OCI-LY1 (cell line): ENCODE measurements at regions not wholly inside any gene's neighbourhood (a gene's known extent, or its start where the extent isn't known, plus 50 kb on each side); places are given as distances from the start of the nearest gene placed in this dataset.

Experiments
- H2AFZ ChIP-seq: fragments of 200-600 bp; sonication (generic), shearing (Covaris generic); 2 replicates; pipeline ENCODE4 v1.6.0; 2014; ENCODE audit warnings: antibody characterized with exemption, mild to moderate bottlenecking, low read length
- H3F3A ChIP-seq: fragments of 200-600 bp; sonication (generic), shearing (Covaris generic); 2 replicates; pipeline ENCODE4 v1.6.0; 2014; ENCODE audit warnings: mild to moderate bottlenecking, antibody characterized with exemption, low read length, moderate library complexity; ENCODE audit not compliant: insufficient read depth
- H3K27ac ChIP-seq: fragments of 200-600 bp; sonication (generic); 2 replicates; pipeline ENCODE4 v1.5.1; 2014; ENCODE audit warnings: low read length, mixed run types, mild to moderate bottlenecking, low read depth; ENCODE audit not compliant: poor library complexity, severe bottlenecking
- H3K27me3 ChIP-seq: fragments of 200-600 bp; sonication (generic); 2 replicates; pipeline ENCODE4 v1.6.0; 2014; ENCODE audit warnings: antibody characterized with exemption, mild to moderate bottlenecking, low read length, moderate library complexity; ENCODE audit not compliant: insufficient read depth
- H3K36me3 ChIP-seq: fragments of 200-600 bp; sonication (generic); 2 replicates; pipeline ENCODE4 v1.6.1; 2014; ENCODE audit warnings: mild to moderate bottlenecking, antibody characterized with exemption, low read length, moderate library complexity, mixed read lengths; ENCODE audit not compliant: insufficient read depth
- H3K4me1 ChIP-seq: fragments of 200-600 bp; sonication (generic); 2 replicates; pipeline ENCODE4 v1.5.1; 2014; ENCODE audit warnings: mild to moderate bottlenecking, low read length, moderate library complexity; ENCODE audit not compliant: insufficient read depth, severe bottlenecking
- H3K4me2 ChIP-seq: fragments of 200-600 bp; sonication (generic), shearing (Covaris generic); 2 replicates; pipeline ENCODE4 v1.6.1; 2014; ENCODE audit warnings: low read length
- H3K4me3 ChIP-seq: fragments of 200-600 bp; sonication (generic); 2 replicates; pipeline ENCODE4 v1.5.1; 2014; ENCODE audit warnings: low read length, low read depth, mild to moderate bottlenecking, mixed read lengths; ENCODE audit not compliant: poor library complexity, severe bottlenecking
- H3K79me2 ChIP-seq: fragments of 200-600 bp; shearing (Covaris generic); 2 replicates; pipeline ENCODE4 v1.6.1; 2016; ENCODE audit warnings: mixed run types, low read length, mixed read lengths; ENCODE audit not compliant: insufficient read depth
- H3K9ac ChIP-seq: fragments of 200-600 bp; sonication (generic), shearing (Covaris generic); 2 replicates; pipeline ENCODE4 v1.6.1; 2014; ENCODE audit warnings: mild to moderate bottlenecking, low read length, mixed read lengths
- H3K9me2 ChIP-seq: fragments of 200-600 bp; sonication (generic), shearing (Covaris generic); 2 replicates; pipeline ENCODE4 v1.6.1; 2014; ENCODE audit warnings: low read depth, mild to moderate bottlenecking, low read length, mixed read lengths
- H3K9me3 ChIP-seq: fragments of 200-600 bp; shearing (Covaris generic); 2 replicates; pipeline ENCODE4 v1.6.1; 2014; ENCODE audit warnings: low read length, mixed read lengths
- H4K20me1 ChIP-seq: fragments of 200-600 bp; sonication (generic), shearing (Covaris generic); 2 replicates; pipeline ENCODE4 v1.6.0; 2016; ENCODE audit warnings: mild to moderate bottlenecking, low read length; ENCODE audit not compliant: insufficient read depth
- CTCF ChIP-seq: fragments of 200-600 bp; sonication (generic), shearing (Covaris generic); IDR thresholded peaks from 2 replicates; pipeline ENCODE4 v1.5.1; 2017; ENCODE audit warnings: mild to moderate bottlenecking, antibody characterized with exemption, low read length, moderate library complexity, mixed read lengths
- EZH2 ChIP-seq: fragments of 200-600 bp; sonication (generic), shearing (Covaris generic); IDR thresholded peaks from 2 replicates; pipeline ENCODE4 v1.8.0; 2017; ENCODE audit warnings: borderline replicate concordance, mixed run types, mild to moderate bottlenecking, antibody characterized with exemption, low read length, moderate library complexity, mixed read lengths

- Histone ChIP-seq H3K36me3 (no peaks in the 10 kb centered on the region), H3K9me3 (no peaks in the 10 kb centered on the region), H3K9ac (no peak overlapping the region), H3K79me2 (no peaks in the 10 kb centered on the region), H3K9me2 (no peaks in the 10 kb centered on the region), H3K27ac (no peak overlapping the region), H4K20me1 (no peaks in the 10 kb centered on the region), H3K27me3 (0 out of 2 replicates have a peak, but pooled peaks cover 3% of the 10 kb centered on the region), H3K4me1 (no peaks in the 10 kb centered on the region), H3K4me3 (no peak overlapping the region), H3K4me2 (no peak overlapping the region), H3F3A (no peaks in the 10 kb centered on the region), H2AFZ (no peak overlapping the region)
- TF ChIP-seq CTCF (no peak), EZH2 (no peak)
These were observed 154.3 kb upstream of the C14orf180 start for GRCh38 chr14:104425171-104425681.

- H3K36me3 ChIP-seq: no peaks in the 10 kb centered on the region
- H3K9me3 ChIP-seq: no peaks in the 10 kb centered on the region
- no peak overlapping the region for H2AFZ ChIP-seq
- 0 out of 2 replicates have a peak, but pooled peaks cover 3% of the 10 kb centered on the region for H3K27me3 ChIP-seq
- H3K4me2 ChIP-seq: no peak overlapping the region
- H3K4me3 ChIP-seq: no peak overlapping the region
- no peaks in the 10 kb centered on the region for H3K79me2 ChIP-seq
- H3K9ac ChIP-seq: no peak overlapping the region
- no peaks in the 10 kb centered on the region for H3F3A ChIP-seq
- no peaks in the 10 kb centered on the region for H3K9me2 ChIP-seq
- H4K20me1 ChIP-seq: no peaks in the 10 kb centered on the region
- TF ChIP-seq CTCF (no peak), EZH2 (no peak)
- no peaks in the 10 kb centered on the region for H3K4me1 ChIP-seq
- no peak overlapping the region for H3K27ac ChIP-seq
These were observed 153.6 kb upstream of the C14orf180 start for GRCh38 chr14:104425763-104426646.

- Histone ChIP-seq H3K79me2 (no peaks in the 10 kb centered on the region), H3K9me3 (no peaks in the 10 kb centered on the region), H4K20me1 (no peaks in the 10 kb centered on the region), H3K9me2 (no peaks in the 10 kb centered on the region), H2AFZ (no peak overlapping the region), H3K36me3 (no peaks in the 10 kb centered on the region), H3K9ac (no peak overlapping the region), H3K4me2 (no peak overlapping the region), H3K4me3 (no peak overlapping the region), H3K27me3 (0 out of 2 replicates have a peak, but pooled peaks cover 3% of the 10 kb centered on the region), H3K4me1 (no peaks in the 10 kb centered on the region), H3K27ac (no peak overlapping the region), H3F3A (no peaks in the 10 kb centered on the region)
- TF ChIP-seq EZH2: no peak
- no peak for TF ChIP-seq CTCF
These were observed 152.3 kb upstream of the C14orf180 start for GRCh38 chr14:104427131-104427851.
